HG03432 (cell line): ENCODE measurements at regions not wholly inside any gene's neighbourhood (a gene's known extent, or its start where the extent isn't known, plus 50 kb on each side); places are given as distances from the start of the nearest gene placed in this dataset.
A peak's percentile ranks its signal among the peaks of the same experiment; 100 is the strongest.
"Not testable (repeated sequence)": the region's sequence is repeated elsewhere in the genome, so short reads cannot be mapped to it uniquely, and the experiment has no call there.

Experiments used
- ATAC-seq: cut with Tn5 transposase; IDR thresholded peaks from one replicate; pipeline ENCODE4 v1.9.1; 2021; ENCODE audit warnings: mild to moderate bottlenecking, moderate library complexity; ENCODE audit not compliant: unreplicated experiment

DNA sequence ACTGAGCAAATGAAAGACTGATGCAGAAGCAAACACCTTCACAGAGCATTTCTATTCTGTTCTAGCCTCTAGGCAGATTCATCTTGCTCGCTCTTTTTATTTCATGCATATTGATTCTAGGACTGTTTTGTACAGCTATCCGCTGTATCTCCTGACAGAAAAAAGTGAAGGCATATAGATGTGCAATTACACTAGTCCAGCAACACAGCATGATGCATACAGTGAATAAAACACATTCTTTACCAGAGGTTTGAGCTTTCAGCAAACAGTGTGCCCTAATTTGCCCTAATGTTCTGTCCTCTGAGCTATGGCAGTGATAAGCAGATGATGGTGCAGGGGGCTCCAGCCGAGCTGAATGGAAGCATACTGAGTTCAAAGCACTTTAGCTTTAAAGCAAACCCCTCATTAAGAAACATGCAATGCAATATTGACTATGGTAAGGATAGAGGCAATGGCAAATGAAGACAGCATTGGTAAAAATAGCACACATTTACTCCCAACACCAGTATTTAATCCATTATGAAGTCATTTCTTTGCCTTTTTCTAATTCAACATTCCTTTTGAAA is 141.2 kb upstream of the RGPD4 start:
- no peak for ATAC-seq

DNA sequence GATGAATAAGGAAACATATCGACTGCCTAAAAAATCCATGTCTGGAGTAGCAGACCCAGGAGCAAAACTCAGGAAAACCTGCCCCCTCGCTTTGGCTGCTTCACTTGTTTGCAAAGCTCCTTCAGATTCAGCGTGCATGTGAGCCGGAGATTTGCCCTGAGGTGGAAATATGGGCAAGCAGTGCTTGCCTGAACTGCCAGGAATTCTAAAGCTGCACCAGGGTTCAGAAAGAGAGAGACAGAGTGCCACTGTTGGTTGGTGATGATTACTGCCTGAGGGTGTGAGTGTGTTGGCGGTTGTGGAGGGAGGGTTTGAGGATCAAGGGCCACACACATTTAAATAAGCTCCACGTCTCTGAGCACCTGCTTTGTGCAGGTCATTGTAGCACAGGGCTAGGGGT is 139.6 kb upstream of the RGPD4 start:
- no peak for ATAC-seq

DNA sequence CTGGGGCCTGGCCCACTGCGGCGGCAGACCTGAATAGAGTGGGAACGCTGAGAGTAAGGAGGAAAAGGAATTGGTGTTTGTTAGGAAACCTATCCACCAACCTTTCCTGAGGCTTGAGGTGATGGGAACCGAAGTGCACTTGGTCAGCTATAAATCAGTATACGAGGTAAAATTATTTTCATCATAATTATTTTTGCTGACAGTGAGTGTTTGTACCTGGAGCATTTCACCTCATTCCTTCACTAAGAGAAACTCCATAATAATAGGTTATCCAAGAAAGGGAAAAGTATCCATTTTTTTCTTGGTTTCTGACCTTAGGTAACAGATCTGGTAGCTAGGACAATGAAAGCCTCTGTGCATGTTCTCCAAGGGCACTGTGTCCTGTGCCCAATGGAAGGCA is 138.6 kb upstream of the RGPD4 start:
- ATAC-seq = no peak

DNA sequence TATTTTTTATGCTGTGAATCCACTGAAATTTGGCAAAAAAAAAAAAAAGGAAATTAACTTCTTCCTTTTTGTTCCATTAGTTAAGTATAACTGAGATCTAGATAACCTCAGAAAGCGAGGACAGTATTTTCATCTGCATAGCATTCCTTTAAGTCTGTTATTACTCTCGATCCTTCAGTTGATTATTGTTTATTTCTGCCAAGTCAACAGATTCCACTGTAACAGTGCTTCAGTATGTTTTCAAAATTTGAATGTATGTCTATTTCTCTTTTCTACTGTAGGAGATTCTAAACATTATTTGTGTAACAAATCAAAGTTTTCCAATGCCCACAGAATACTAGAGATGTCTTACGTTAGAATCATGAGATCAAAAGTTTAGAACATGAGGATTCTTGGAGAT is 133.1 kb upstream of the RGPD4 start:
- no peak for ATAC-seq

DNA sequence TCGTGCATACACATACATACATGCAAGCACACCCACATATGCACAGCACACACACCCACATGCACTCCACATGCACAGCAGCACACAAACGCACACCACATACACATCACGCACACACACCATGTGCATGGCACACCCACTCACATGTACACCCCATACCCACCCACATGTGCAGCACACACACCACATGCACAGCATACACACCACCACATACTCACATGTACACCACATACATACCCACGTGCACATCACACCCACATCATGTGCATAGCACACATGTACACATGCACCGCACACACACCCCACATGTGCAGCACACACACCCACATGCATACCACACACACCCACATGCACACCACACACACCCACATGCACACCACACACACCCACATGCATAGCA is 132.0 kb upstream of the RGPD4 start:
- ATAC-seq = no peak

DNA sequence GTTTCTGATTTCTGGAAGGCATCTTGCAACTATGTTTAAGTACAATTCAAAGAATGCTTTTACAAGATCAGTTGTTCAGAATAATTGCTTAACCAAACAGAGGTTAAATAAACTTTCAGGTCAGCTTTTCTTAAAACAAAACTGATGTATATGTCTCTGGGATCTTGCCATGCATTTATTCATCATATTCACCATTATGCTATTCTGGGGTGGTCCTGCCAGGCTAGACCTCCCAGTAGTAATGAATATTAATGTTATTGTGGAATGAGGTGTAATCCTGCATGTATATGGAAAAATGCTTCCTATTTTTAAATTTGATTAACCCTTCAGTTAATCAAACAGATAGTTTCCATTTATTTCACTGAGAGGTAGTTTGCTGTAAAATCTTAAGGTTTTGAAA is 129.3 kb upstream of the RGPD4 start:
- ATAC-seq = no peak

DNA sequence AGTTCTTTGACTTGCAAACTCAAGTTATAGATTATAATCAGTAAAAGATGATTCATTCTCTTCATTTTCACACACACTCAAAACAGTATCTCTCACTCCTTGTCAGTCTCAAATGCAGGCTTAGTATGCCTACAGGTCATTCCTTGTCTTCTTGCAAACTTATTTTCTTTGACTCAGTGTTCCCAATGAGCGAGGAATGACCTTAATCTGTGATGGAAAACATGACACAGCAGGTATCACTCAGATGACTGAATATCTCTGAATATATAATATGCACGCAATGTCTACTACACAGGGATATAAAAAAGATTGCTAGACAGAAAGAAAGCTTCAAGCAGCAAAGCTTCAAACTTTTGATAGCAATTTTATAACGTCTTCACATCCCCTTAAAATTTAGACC is 127.8 kb upstream of the RGPD4 start:
- ATAC-seq = no peak

DNA sequence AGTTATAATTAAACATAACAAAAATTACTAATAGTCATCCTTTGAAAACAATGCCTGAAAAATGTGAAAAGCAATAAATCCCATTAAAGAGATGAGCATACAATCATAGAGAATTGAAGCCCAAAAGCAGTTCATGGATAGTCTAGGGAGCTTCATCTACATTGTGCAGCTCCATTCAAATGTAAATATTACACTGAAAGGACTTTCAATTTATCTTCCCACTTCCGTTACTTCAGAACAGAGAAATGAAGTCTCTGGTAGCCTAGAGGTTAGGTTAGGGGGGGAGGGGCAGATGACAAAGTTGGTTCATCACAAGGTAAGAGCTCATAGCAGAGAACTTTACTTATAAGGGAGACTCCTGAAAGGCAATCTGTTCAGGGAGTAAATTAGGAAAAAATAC is 126.6 kb upstream of the RGPD4 start:
- no peak for ATAC-seq

DNA sequence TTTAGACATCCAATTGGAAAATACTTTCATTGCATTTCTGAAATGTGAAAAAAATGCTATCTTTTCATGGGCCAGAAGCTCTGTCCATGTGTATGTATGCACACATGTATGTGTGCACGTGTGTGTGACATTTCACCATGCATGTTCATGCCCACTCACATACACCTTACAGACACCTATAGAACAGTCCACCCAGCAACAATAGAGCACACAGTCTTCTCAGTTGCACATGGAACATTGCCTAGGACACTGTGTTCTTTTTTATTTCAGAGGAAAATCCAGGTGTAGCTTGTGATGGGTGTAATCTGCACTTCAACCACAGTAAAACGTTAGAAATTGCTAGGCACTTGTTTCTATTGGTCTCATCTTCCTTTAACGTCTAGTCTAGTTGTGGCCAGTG is 114.8 kb upstream of the RGPD4 start:
- ATAC-seq = no peak

DNA sequence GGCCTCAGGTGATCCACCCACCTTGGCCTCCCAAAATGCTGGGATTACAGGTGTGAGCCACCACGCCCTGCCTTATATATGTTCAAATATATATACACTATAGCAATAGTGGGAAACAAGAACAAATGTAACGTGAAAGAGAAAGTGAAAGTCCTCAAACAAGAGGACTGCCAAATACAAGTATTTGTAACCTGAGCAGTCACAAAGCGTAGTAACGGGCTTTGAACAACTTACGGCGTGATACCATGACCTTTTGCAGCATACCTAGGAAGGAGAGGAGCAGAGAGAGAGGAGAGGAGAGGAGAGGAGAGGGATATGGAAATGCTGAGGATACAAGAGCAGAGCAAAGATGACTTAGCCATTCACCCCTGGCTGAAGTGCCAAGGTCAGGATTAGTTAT is 113.8 kb upstream of the RGPD4 start:
- ATAC-seq = peak; percentile 80

DNA sequence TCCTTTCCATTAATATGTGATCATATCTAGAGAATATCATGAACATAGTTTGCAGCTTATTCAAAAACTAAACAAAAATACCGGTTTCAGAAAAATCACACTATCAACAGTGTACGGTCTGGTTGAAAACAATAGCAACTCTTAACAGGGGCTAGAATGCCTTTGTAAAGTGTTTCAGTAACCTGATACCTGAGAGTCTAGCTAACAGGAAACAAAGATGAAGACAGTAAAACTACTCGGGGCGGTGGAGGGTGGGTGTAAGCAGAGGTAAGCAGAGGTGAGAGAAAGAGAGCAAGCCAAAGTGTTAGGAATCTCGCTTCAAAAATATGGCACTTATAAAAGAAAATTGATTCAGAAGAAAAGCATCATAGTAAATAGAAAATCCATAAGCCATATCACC is 109.0 kb upstream of the RGPD4 start:
- no peak for ATAC-seq

DNA sequence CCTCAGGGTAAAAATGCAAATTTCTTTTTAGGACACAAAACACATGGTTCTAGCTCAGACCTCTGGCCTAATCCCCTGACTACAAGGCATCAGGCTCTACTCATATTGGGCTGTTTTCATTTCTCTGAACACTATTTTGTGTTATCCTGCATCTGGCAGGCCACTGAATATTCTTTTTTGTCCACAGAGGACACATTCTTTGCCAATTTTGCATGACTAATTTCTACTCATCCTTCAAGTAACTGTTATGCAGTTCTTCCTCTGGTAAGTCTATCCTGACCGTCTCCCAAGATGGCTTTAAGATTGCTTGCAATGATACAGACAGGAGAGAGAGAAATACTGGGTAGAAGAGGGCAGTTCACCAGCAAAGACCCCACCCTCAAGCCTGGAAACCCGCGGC is 107.6 kb upstream of the RGPD4 start:
- ATAC-seq = no peak

DNA sequence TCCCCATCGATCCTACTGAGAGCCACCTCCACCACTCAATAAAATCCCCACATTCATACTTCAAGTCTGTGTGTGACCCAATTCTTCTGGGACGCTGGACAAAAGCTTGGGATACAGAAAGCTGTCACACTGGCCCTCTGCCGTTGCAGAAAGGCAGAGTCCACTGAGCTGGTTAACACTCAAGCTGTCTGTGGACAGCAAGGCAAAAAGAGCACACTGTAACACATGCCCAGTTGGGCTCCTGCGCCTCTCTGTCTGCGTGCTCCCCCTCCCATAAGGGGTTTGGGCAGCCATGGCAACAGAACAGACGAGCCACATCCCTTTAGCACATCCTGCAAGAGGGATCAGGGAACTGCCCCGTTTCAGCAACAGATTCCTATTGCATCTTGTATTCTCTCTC is 106.9 kb upstream of the RGPD4 start:
- ATAC-seq = no peak

DNA sequence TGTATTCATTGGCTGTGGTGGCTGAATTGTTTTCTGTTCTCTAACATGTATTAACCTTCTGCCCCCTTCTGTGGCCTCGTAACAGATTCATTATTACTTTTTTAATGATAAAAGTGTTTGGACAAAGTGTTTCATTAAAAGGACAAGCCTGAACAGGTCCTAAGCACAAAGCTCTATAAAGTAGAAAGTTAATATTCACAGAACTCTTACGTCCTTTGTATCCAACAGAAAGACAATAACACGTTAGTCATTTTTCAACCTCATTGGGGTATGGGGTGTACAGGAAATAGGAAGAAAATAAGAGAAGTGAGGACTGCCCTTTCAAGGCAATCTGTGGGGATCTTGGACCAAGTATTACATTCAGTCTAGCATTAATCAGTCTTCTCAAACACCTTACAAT is 105.5 kb upstream of the RGPD4 start:
- no peak for ATAC-seq

DNA sequence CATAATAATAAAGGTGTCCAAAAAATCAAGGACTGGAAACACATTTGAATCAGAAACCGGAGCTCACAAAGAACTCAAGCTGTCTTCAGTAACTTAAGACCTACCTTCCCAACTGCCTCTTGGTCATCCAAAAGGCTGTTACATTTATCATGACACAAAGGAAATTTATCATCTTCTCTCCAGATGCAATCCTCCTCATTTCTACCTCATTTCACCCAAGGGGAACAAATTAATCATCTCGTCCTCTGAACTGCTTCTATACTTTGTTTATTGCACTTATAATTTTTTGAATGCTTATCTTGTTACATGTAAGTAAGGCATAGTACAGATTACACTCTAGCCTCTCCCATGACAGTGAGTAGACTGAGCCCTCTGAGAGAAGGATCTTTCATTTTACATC is 105.1 kb upstream of the RGPD4 start:
- no peak for ATAC-seq

DNA sequence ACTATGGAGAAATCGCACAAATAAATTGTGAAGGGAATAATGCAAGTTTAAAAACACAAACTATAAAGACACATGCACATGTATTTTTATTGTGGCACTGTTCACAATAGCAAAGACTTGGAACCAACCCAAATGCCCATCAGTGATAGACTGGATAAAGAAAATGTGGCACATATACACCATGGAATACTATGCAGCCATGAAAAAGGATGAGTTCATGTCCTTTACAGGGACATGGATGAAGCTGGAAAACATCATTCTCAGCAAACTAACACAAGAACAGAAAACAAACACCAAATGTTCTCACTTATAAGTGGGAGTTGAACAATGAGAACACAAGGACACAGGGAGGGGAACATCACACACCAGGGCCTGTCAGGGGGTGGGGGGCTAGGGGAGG is 100.9 kb upstream of the RGPD4 start:
- ATAC-seq = not testable (repeated sequence)

DNA sequence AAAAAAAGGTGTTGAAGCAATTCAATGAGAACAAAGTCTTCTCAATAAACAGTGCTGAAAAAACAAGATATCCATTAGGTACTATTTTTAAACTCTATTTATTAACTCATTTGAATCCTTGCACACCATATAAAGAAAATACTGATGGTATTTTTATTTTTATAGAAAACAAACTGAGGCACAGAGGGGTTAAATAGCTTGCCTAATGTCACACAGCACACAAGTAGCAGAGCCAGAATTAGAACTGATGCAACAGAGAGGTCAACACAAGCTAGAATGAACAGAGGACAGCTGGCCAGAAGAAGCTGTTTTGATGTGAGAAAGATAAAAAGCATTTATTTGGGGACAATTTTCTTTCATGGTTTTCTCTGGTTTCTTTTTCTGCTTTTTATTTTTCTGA is 99.4 kb upstream of the RGPD4 start:
- ATAC-seq = no peak

DNA sequence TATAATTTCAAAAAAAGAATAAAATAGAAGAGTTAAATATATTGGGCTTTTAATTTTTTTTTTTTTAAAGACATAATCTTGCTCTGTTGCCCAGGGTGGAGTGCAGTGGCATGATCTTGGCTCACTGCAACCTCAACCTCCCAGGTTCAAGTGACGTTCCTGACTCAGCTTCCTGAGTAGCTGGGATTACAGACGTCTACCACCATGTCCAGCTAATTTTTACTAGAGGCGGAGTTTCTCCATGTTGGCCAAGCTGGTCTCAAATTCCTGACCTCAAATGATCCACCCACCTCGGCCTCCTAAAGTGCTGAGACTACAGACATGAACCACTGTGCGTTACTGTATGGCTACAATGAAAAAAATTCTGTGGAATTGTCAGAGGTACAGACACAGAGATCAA is 98.1 kb upstream of the RGPD4 start:
- no peak for ATAC-seq

DNA sequence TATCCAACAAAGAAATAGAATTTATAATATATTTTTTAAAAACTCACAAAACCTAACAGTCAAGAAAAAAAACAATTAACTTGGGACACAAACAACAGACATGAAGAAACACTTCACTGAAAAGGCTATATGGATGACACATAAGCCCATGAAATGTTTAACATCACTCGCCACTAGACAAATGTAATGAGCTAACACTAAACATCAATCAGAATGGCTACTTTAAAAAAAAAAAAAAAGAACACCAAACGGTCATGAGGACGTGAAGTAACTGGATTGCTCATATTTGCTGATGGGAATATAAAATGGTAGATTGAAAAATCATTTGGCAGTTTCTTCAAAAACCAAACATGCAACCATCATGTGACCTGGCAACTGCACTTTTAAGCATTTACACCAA is 97.3 kb upstream of the RGPD4 start:
- no peak for ATAC-seq

DNA sequence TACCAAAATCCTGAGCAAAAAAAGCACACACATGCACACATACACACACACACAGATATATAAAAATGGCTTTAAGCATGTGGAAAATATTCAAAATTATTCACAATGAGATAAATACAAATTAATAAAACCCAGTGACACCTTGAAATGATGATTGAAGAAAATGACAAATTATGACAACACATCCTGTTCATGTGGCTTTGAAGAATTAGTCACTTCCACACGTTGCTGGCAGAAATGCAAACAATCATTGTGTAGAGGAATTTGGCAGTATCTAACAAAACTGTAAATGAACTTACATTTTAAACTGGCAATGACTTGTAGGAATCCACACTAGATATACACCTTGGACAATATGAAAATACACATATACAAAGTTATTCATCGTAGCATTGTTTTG is 95.8 kb upstream of the RGPD4 start:
- no peak for ATAC-seq

DNA sequence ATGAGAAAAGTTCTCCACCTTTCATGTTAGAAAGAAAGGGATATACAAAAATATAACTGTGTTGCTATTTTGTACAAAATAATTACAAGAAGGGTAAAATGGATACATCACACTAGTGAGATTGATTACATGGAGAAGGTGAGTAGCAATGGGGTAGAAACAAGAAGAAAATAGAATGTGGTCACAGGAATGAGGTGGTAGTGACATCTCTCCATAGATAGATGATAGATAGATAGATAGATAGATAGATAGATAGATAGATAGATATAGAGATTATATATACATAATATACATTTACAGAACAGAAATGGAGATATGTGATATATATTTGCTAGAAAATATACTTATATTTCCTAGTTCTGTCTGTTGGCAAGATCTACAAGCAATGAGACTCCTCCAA is 95.3 kb upstream of the RGPD4 start:
- ATAC-seq = no peak

DNA sequence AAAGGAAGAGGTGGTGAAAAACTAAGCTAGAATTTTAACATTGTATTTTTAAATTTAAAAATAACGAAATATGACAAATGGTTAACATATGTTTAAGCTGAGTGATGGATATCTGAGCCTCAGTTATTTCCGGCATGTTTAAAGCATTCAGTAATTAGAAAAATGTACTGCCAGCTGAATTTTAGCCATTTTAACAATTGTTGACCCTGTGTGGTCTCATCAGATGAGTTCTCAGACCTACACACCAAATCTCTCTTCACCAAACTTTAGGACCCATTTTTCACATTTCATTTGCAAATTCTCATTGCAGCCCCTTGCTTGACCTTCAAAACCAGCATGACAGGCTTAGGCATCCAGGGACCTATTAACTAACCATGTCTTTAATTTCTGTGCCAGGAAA is 91.5 kb upstream of the RGPD4 start:
- ATAC-seq = no peak

DNA sequence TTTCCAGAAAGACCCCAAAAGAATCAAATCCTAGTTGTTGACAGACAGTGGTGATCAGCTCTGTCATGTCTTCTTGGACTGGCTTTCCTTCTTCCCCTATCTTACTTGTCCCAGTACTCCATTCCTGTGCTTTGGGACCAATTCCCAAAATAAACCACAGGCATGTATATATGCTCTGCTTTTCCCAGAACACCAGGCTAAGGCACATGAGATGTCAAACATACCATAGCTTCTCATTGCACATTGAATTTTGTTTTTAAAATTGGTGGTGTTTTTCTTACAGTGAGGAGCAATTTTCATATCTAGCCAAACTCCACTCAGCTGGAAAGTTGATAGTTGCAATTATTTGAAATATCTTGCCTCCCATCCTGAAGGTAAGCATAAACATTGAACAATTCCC is 88.9 kb upstream of the RGPD4 start:
- no peak for ATAC-seq

DNA sequence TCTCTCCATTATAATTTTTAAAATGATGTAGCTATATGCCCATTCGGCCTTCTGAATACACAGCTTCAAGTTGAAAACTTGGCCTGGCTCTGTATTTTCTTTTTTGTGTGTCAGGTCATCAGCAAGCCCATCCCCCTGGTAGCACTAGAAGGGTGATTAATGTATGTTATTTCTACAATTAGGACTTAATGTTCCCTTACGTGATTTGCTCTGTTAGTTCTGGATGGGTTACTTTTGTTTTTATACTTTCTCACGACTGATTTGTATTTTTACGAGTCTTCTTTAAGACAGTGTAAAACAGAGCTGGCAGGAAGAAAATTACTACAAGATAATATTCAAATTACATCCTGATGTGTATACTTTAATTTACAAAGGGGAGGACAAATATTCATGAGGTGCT is 88.4 kb upstream of the RGPD4 start:
- no peak for ATAC-seq
